Vagina (tissue), 2 donors: ENCODE measurements at regions not wholly inside any gene's neighbourhood (a gene's known extent, or its start where the extent isn't known, plus 50 kb on each side); places are given as distances from the start of the nearest gene placed in this dataset.

Experiments
- CTCF ChIP-seq, 3 experiments: fragments of 450-650 bp in 2 of 3; fragments of 200-600 bp in 1 of 3; sonication (generic) in 1 of 3; IDR thresholded peaks; one replicate each; pipeline ENCODE4 v1.5.1; 2017 to 2019; ENCODE audit warnings: antibody characterized with exemption in 3 of 3, mild to moderate bottlenecking in 2 of 3, moderate library complexity in 2 of 3
- POLR2A ChIP-seq, 2 donors: fragments of 450-650 bp; IDR thresholded peaks; one replicate each; pipeline ENCODE4 v1.6.1; 2017; ENCODE audit warnings: antibody characterized with exemption in 2 of 2, mild to moderate bottlenecking in 2 of 2, moderate library complexity in 2 of 2
- POLR2AphosphoS5 ChIP-seq, 2 donors: sonication (generic); formaldehyde crosslinking; IDR thresholded peaks; one replicate each; pipeline ENCODE4 v1.9.0; 2017; ENCODE audit warnings: antibody characterized with exemption in 2 of 2, mild to moderate bottlenecking in 2 of 2, low read depth in 1 of 2; ENCODE audit not compliant: insufficient read depth in 1 of 2

- TF ChIP-seq CTCF (IDR thresholded peaks at IDR 0.05) (no peak), POLR2AphosphoS5 (IDR thresholded peaks at IDR 0.05; ENCODE audit: insufficient read depth in 1 of 2, low read depth in 1 of 2) (no peak), POLR2A (IDR thresholded peaks at IDR 0.05) (no peak)
Observed at GRCh38 chr2:41441958-41442357, 605.9 kb upstream of the PKDCC start.
